MM.1S (cell line): ENCODE measurements at regions not wholly inside any gene's neighbourhood (a gene's known extent, or its start where the extent isn't known, plus 50 kb on each side); places are given as distances from the start of the nearest gene placed in this dataset.

ENCODE experiments used
- CTCF ChIP-seq: fragments of 300-600 bp; sonication (generic); IDR thresholded peaks from 2 replicates; pipeline ENCODE4 v1.5.1; 2016; ENCODE audit warnings: antibody characterized with exemption, low read length, mixed read lengths
- EZH2 ChIP-seq: fragments of 300-600 bp; sonication (generic); optimal IDR thresholded peaks from 2 replicates; pipeline ENCODE3; 2017; ENCODE audit warnings: low read depth, mild to moderate bottlenecking, antibody characterized with exemption, low read length, mixed read lengths
- EZH2phosphoT487 ChIP-seq: fragments of 300-600 bp; sonication (generic); IDR thresholded peaks from 2 replicates; pipeline ENCODE4 v1.6.1; 2018; ENCODE audit warnings: antibody characterized with exemption, low read length

- TF ChIP-seq CTCF (no peak), EZH2phosphoT487 (no peak), EZH2 (no peak)
Observed at GRCh38 chr18:37764541-37765288, 199.1 kb upstream of the CELF4 start.
